WTC11 (cell line): ENCODE measurements at regions not wholly inside any gene's neighbourhood (a gene's known extent, or its start where the extent isn't known, plus 50 kb on each side); places are given as distances from the start of the nearest gene placed in this dataset.

Source experiments
- ATAC-seq: fragments of 200-7000 bp; cut with Tn5 transposase; 2 replicates; pipeline ENCODE4 v1.10.0; 2021; ENCODE audit warnings: mild to moderate bottlenecking, moderate library complexity
- CTCF ChIA-PET: fragments of 300-600 bp; sonication (Branson Sonifier 250); formaldehyde crosslinking; loops from one replicate; lab custom pipeline; 2021; ENCODE audit warnings: antibody characterized with exemption; lab: Charles Lee
- POLR2A ChIA-PET: fragments of 350-600 bp; sonication (Branson Sonifier 250); formaldehyde crosslinking; loops from one replicate; lab custom pipeline; 2021; ENCODE audit warnings: antibody characterized with exemption; lab: Charles Lee
- DNase-seq: peaks from one replicate; pipeline ENCODE4 v3.0.0; 2021; ENCODE audit warnings: low spot score
- H3K27ac Mint-ChIP-seq: 2 replicates; pipeline ENCODE4 v1.8.0; 2021; ENCODE audit warnings: mixed read lengths
- H3K27me3 Mint-ChIP-seq: 2 replicates; pipeline ENCODE4 v1.8.0; 2021; ENCODE audit warnings: low read depth, mild to moderate bottlenecking, moderate library complexity, mixed read lengths
- H3K36me3 Mint-ChIP-seq: 2 replicates; pipeline ENCODE4 v1.8.0; 2021; ENCODE audit warnings: mixed read lengths
- H3K4me1 Mint-ChIP-seq: 2 replicates; pipeline ENCODE4 v1.8.0; 2022; ENCODE audit warnings: mixed read lengths
- H3K4me3 Mint-ChIP-seq: 2 replicates; pipeline ENCODE4 v1.8.0; 2021; ENCODE audit warnings: mild to moderate bottlenecking, moderate library complexity, mixed read lengths
- H3K9me3 Mint-ChIP-seq: 2 replicates; pipeline ENCODE4 v1.8.0; 2021; ENCODE audit warnings: mixed read lengths
- ATF1 ChIP-seq: sonication (generic); formaldehyde crosslinking; IDR thresholded peaks from 2 replicates; pipeline ENCODE4 v1.8.1; 2023; ENCODE audit warnings: mild to moderate bottlenecking, moderate library complexity, missing genetic modification reagents
- CDX4 ChIP-seq: fragments of 250-450 bp; sonication (Bioruptor Pico); IDR thresholded peaks from 2 replicates; pipeline ENCODE4 v1.9.0; 2021; ENCODE audit warnings: moderate library complexity, mild to moderate bottlenecking, inconsistent platforms, borderline replicate concordance
- ESRRA ChIP-seq: sonication (generic); formaldehyde crosslinking; IDR thresholded peaks from 2 replicates; pipeline ENCODE4 v1.8.1; 2022; ENCODE audit warnings: mild to moderate bottlenecking, missing genetic modification reagents, borderline replicate concordance
- FOXP1 ChIP-seq: sonication (generic); formaldehyde crosslinking; IDR thresholded peaks from 2 replicates; pipeline ENCODE4 v1.8.0; 2022; ENCODE audit warnings: missing genetic modification reagents, mild to moderate bottlenecking, moderate library complexity, borderline replicate concordance
- JUN ChIP-seq: sonication (generic); formaldehyde crosslinking; IDR thresholded peaks from 2 replicates; pipeline ENCODE4 v1.8.0; 2023; ENCODE audit warnings: mild to moderate bottlenecking, missing genetic modification reagents
- MLX ChIP-seq: sonication (generic); formaldehyde crosslinking; IDR thresholded peaks from 2 replicates; pipeline ENCODE4 v1.8.1; 2023; ENCODE audit warnings: mild to moderate bottlenecking, missing genetic modification reagents, moderate library complexity
- MXD4 ChIP-seq: fragments of 250-450 bp; sonication (Bioruptor Pico); IDR thresholded peaks from 2 replicates; pipeline ENCODE4 v1.8.0; 2021; ENCODE audit warnings: mild to moderate bottlenecking, moderate library complexity, borderline replicate concordance
- NFATC4 ChIP-seq: fragments of 250-450 bp; sonication (Bioruptor Pico); IDR thresholded peaks from 2 replicates; pipeline ENCODE4 v1.9.0; 2021; ENCODE audit warnings: mild to moderate bottlenecking
- NFYB ChIP-seq: sonication (generic); formaldehyde crosslinking; conservative IDR thresholded peaks from 2 replicates; pipeline ENCODE4 v1.8.0; 2022; ENCODE audit warnings: low read depth, missing genetic modification reagents
- NR1H2 ChIP-seq: sonication (generic); formaldehyde crosslinking; IDR thresholded peaks from 2 replicates; pipeline ENCODE4 v1.9.0; 2021; ENCODE audit warnings: mild to moderate bottlenecking, moderate library complexity, missing genetic modification reagents
- NR2C2 ChIP-seq: sonication (generic); formaldehyde crosslinking; IDR thresholded peaks from 2 replicates; pipeline ENCODE4 v1.8.0; 2022; ENCODE audit warnings: mild to moderate bottlenecking, missing genetic modification reagents
- RELA ChIP-seq: sonication (generic); formaldehyde crosslinking; IDR thresholded peaks from 2 replicates; pipeline ENCODE4 v1.8.1; 2022; ENCODE audit warnings: missing genetic modification reagents, mild to moderate bottlenecking, borderline replicate concordance
- SMAD4 ChIP-seq: sonication (generic); formaldehyde crosslinking; IDR thresholded peaks from 2 replicates; pipeline ENCODE4 v1.8.0; 2022; ENCODE audit warnings: mild to moderate bottlenecking, missing genetic modification reagents
- SOX15 ChIP-seq: fragments of 250-450 bp; sonication (Bioruptor Pico); IDR thresholded peaks from 2 replicates; pipeline ENCODE4 v1.9.0; 2021; ENCODE audit warnings: mild to moderate bottlenecking
- TP53 ChIP-seq: sonication (generic); formaldehyde crosslinking; IDR thresholded peaks from 2 replicates; pipeline ENCODE4 v1.8.1; 2023; ENCODE audit warnings: mild to moderate bottlenecking, missing genetic modification reagents
- ZBTB21 ChIP-seq: sonication (generic); formaldehyde crosslinking; IDR thresholded peaks from 2 replicates; pipeline ENCODE4 v1.8.1; 2023; ENCODE audit warnings: mild to moderate bottlenecking, missing genetic modification reagents, borderline replicate concordance
- ZNF281 ChIP-seq: sonication (generic); formaldehyde crosslinking; IDR thresholded peaks from 2 replicates; pipeline ENCODE4 v1.8.0; 2023; ENCODE audit warnings: mild to moderate bottlenecking, missing genetic modification reagents
- ZNF423 ChIP-seq: fragments of 250-450 bp; sonication (Bioruptor Pico); IDR thresholded peaks from 2 replicates; pipeline ENCODE4 v2.1.2; 2022; ENCODE audit warnings: mild to moderate bottlenecking, moderate library complexity
- ZNF512 ChIP-seq: sonication (generic); formaldehyde crosslinking; IDR thresholded peaks from 2 replicates; pipeline ENCODE4 v1.8.1; 2022; ENCODE audit warnings: missing genetic modification reagents, borderline replicate concordance
- TF ChIP-seq, protein P1 (sequence below): sonication (generic); formaldehyde crosslinking; IDR thresholded peaks from 2 replicates; pipeline ENCODE4 v1.8.1; 2023; ENCODE audit warnings: mild to moderate bottlenecking, missing genetic modification reagents, moderate library complexity
- TF ChIP-seq, protein P2 (sequence below): sonication (generic); formaldehyde crosslinking; IDR thresholded peaks from 2 replicates; pipeline ENCODE4 v1.8.0; 2023; ENCODE audit warnings: missing genetic modification reagents
- TF ChIP-seq, protein P3 (sequence below): sonication (generic); formaldehyde crosslinking; IDR thresholded peaks from 2 replicates; pipeline ENCODE4 v1.8.1; 2022; ENCODE audit warnings: low read depth, mild to moderate bottlenecking, moderate library complexity, missing genetic modification reagents, borderline replicate concordance
- TF ChIP-seq, protein P4 (sequence below): sonication (generic); formaldehyde crosslinking; IDR thresholded peaks from 2 replicates; pipeline ENCODE4 v1.8.0; 2022; ENCODE audit warnings: mild to moderate bottlenecking, missing genetic modification reagents

GRCh38 chr15:70249616-70250015 lies 151.9 kb upstream of the TLE3 start:
- H3K27ac Mint-ChIP-seq = no peak overlapping the region
- no peaks in the 10 kb centered on the region for H3K36me3 Mint-ChIP-seq
- no peak for DNase-seq
- H3K9me3 Mint-ChIP-seq = no peaks in the 10 kb centered on the region
- no peak overlapping the region for H3K4me3 Mint-ChIP-seq
- H3K27me3 Mint-ChIP-seq = no peaks in the 10 kb centered on the region
- POLR2A ChIA-PET = no interaction called here
- no peak for ATAC-seq
- TF ChIP-seq, protein P1, sequence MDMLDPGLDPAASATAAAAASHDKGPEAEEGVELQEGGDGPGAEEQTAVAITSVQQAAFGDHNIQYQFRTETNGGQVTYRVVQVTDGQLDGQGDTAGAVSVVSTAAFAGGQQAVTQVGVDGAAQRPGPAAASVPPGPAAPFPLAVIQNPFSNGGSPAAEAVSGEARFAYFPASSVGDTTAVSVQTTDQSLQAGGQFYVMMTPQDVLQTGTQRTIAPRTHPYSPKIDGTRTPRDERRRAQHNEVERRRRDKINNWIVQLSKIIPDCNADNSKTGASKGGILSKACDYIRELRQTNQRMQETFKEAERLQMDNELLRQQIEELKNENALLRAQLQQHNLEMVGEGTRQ (CRISPR knock-in tag) = no peak
- no peak for TF ChIP-seq NR1H2 (CRISPR knock-in tag)
- TF ChIP-seq TP53 (CRISPR knock-in tag) = no peak
- TF ChIP-seq, protein P2, sequence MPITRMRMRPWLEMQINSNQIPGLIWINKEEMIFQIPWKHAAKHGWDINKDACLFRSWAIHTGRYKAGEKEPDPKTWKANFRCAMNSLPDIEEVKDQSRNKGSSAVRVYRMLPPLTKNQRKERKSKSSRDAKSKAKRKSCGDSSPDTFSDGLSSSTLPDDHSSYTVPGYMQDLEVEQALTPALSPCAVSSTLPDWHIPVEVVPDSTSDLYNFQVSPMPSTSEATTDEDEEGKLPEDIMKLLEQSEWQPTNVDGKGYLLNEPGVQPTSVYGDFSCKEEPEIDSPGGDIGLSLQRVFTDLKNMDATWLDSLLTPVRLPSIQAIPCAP = no peak
- TF ChIP-seq NFYB (CRISPR knock-in tag) = no peak
- TF ChIP-seq SOX15 = no peak
- TF ChIP-seq, protein P3, sequence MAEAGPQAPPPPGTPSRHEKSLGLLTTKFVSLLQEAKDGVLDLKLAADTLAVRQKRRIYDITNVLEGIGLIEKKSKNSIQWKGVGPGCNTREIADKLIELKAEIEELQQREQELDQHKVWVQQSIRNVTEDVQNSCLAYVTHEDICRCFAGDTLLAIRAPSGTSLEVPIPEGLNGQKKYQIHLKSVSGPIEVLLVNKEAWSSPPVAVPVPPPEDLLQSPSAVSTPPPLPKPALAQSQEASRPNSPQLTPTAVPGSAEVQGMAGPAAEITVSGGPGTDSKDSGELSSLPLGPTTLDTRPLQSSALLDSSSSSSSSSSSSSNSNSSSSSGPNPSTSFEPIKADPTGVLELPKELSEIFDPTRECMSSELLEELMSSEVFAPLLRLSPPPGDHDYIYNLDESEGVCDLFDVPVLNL (CRISPR knock-in tag) = no peak
- TF ChIP-seq NFATC4 (CRISPR knock-in tag) = no peak
- TF ChIP-seq ZNF423 (CRISPR knock-in tag) = no peak
- TF ChIP-seq ZNF512 (CRISPR knock-in tag) = no peak
- TF ChIP-seq ZNF281 (CRISPR knock-in tag) = no peak
- TF ChIP-seq SMAD4 = no peak
- no peak for TF ChIP-seq ESRRA (CRISPR knock-in tag)
- TF ChIP-seq ATF1 = no peak
- TF ChIP-seq, protein P4, sequence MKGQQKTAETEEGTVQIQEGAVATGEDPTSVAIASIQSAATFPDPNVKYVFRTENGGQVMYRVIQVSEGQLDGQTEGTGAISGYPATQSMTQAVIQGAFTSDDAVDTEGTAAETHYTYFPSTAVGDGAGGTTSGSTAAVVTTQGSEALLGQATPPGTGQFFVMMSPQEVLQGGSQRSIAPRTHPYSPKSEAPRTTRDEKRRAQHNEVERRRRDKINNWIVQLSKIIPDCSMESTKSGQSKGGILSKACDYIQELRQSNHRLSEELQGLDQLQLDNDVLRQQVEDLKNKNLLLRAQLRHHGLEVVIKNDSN (CRISPR knock-in tag) = no peak
- TF ChIP-seq, all 79 proteins: peak for 0
- CTCF ChIA-PET = no interaction called here
- peaks cover 24% of the 10 kb centered on the region for H3K4me1 Mint-ChIP-seq

GRCh38 chr15:70248116-70249025 lies 150.7 kb upstream of the TLE3 start:
- peaks cover 27% of the 10 kb centered on the region for H3K4me1 Mint-ChIP-seq
- H3K27ac Mint-ChIP-seq = peak overlapping the region; percentile 8; the same call in 1 of the 2 replicates
- H3K9me3 Mint-ChIP-seq = no peaks in the 10 kb centered on the region
- POLR2A ChIA-PET = interaction anchor here (1.0 kb wide), 1 partner anchor 16 kb away, joined by 4 read pairs; no protein-coding TSS in a partner anchor
- H3K4me3 Mint-ChIP-seq = no peak overlapping the region
- CTCF ChIA-PET = interaction anchor here (0.9 kb wide), 1 partner anchor 200 kb away, joined by 3 read pairs; no protein-coding TSS in a partner anchor
- no peaks in the 10 kb centered on the region for H3K27me3 Mint-ChIP-seq
- DNase-seq (peak; percentile 60), ATAC-seq (peak; percentile 88)
- H3K36me3 Mint-ChIP-seq = no peaks in the 10 kb centered on the region
- TF ChIP-seq NR2C2 (no peak), RELA (CRISPR knock-in tag) (no peak), MXD4 (CRISPR knock-in tag) (no peak), CDX4 (CRISPR knock-in tag) (no peak), NFYB (CRISPR knock-in tag) (no peak), FOXP1 (CRISPR knock-in tag) (peak; percentile 43; the same call in 1 of the 2 replicates), ZBTB21 (CRISPR knock-in tag) (no peak), MLX (CRISPR knock-in tag) (no peak), SMAD4 (no peak), JUN (CRISPR knock-in tag) (no peak), NFATC4 (CRISPR knock-in tag) (no peak)
- TF ChIP-seq, protein P1 (CRISPR knock-in tag) = 0 out of 2 replicates have a peak, but pooled peaks have one; percentile 33
